Glomerular visceral epithelial cell (primary cell): ENCODE measurements at regions not wholly inside any gene's neighbourhood (a gene's known extent, or its start where the extent isn't known, plus 50 kb on each side); places are given as distances from the start of the nearest gene placed in this dataset.
"Not testable (repeated sequence)": the region's sequence is repeated elsewhere in the genome, so short reads cannot be mapped to it uniquely, and the experiment has no call there.

Source experiments
- DNase-seq: peaks from one replicate; pipeline ENCODE4 v3.0.0-alpha.2; 2016; ENCODE audit errors: extremely low spot score

DNA sequence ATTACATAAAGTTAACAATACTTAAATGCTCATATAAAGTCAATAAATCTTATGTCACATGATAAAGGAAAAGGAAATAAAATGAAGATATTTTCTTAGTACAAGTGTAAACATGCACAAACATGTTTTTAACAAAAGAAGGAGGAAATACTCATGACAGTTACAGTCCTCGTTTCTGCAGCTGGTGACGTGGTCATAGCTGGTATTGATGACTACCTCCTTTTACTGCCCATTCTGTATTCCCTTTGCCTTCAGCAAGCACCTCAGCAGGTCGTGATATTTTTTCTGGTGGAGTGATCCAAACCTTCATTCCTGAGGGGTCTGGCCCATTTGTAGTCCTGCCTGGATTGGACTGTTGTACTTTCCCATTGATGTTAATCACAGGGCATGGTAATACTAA is 797.5 kb upstream of the PCDH10 start:
- DNase-seq = not testable (repeated sequence)

DNA sequence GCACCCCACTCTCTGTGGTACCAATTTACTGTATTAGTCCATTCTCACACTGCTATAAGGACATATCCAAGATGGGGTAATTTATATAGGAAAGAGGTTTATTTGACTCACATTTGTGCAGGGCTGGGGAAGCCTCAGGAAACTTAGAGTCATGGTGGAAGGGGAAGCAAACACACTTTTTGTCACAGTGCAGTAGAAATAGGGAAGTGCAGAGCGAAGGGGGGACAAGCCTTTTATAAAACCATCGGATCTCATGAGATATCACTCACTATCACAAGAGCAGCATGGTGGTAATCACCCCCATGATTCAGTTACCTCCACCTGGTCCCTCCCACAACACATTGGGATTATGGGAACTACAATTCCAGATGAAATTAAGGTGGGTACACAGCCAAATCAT is 766.9 kb upstream of the PCDH10 start:
- DNase-seq = no peak

DNA sequence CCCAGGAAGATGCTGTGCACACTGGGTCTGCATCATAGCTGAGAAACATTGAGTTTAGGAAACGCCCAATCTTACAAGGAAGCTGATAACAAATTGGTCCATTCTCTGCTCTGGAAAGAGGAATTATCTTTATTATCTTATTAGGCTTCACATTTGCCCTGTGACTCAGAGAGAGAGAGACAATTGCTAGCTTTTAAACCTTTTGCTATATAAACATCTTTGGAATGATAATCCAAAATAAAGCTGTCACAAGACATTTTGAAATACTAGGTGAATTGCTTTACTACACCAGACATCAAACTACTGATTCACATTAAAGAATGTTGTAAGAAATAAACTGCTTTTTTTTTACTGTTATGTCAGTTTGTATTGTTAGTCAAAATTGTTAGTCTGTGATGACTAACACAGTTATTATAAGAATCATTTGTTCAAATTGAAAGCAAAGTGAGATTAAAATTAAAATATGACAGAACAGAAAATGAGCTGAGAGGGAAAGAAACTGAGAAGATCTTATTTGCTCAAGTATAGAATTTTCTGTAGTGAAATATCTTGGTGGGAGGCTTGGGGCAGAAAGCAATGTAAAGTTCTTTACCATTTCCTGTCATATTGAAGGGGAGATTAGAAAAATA is 765.4 kb upstream of the PCDH10 start:
- no peak for DNase-seq

DNA sequence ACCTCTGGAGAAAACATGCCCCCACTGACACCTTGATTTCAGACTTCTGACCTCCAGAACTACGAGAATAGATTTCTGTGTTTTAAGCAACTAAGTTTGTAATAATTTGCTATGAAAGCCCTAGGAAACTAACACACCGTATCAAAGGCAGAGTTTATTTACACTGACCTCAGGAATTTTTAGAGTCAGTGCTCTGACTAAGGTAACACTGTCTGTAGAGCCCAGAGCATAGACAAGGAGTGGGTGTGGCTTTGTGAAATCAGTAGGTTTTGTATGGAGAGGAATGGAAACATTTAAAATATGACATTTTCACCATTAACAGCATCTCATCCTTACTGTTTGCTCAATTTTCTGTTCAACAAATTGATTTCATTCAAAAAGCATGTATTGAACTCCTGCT is 764.4 kb upstream of the PCDH10 start:
- DNase-seq = no peak

DNA sequence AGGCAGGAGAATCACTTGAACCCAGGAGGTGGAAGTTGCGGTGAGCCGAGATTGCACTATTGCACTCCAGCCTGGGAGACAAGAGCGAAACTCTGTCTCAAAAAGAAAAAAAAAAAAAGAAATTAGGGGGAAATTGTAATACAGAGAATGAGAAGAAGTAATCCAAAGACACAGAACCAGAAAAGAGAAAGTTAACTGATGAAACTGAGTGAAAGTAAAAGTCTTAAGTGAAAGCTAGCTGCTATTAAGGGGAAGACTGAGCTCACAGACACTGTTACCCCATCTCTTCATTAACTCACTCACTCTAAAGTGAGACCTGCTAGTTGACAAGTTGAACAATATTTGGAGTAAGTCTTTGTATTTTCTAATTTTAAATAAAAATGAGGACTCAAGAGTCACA is 763.0 kb upstream of the PCDH10 start:
- no peak for DNase-seq

DNA sequence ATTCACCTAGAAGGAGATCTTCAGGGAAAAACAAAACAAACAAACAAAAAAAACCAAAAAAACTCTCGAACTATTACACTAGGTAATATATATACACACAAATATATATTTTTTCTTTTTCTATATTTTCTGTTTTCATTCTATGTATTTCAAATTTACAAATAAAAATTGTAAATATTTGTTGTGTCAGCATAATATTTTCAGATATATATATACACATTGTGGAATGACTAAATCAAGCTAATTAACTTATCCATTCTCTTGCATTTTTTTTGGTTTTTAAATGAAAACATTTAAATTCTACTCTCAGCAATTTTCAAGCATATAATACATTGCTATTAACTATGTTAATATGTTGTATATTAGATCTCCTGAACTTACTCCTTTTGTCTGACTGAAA is 762.0 kb upstream of the PCDH10 start:
- DNase-seq = no peak

DNA sequence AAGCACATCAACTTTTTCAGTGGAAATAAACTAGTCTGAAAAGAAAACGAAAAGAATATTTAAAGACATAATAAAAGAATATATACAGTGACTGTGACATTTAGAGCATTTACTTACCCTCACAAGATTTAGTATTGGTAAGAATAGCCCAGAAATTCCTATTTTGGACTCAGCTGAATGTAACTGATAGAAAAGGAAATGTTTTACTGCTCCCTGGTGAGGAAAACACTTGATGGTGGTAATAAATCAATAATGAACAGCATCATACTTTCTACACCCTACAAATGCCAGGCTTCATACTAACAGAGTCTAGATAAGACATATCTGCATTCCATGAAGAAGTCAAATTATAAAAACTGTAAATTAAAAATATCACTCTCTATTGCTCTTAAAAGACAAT is 753.5 kb upstream of the PCDH10 start:
- DNase-seq = no peak

DNA sequence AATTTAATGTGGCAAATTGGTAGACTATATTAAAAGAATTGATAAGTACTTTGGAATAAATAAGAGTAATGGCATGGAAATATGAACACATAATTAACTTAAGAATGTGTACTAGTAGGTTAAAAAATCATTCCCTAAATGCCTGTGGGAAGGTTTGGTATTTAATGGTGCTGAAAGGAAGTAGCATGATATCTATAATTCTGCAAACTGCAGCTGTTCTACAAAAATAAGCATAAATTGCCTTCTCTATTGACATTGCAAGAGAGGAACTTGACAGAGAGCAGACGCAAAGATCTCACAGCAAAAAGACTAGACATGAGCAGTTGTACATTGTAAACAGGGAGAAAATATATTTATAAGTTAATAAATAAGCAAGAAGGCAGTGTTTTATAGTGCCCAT is 752.5 kb upstream of the PCDH10 start:
- DNase-seq = no peak

DNA sequence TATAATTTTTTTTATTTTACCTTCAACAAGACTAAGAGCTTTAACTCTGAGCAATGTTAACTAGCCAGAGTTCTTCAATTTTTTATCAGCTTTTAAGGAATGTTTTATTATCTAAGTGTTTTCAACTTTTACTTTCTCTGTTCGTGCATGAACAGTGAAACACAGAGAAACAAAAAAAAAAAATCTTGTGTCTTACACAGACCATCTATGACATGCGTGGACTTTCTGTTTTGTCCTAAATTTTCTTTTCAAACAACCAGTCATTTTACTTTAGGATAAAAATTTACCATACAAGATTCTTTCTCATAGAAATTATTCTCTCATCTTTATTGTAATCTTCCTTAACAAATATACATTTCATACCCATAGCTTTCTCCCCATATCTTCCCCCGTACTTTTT is 731.9 kb upstream of the PCDH10 start:
- no peak for DNase-seq

DNA sequence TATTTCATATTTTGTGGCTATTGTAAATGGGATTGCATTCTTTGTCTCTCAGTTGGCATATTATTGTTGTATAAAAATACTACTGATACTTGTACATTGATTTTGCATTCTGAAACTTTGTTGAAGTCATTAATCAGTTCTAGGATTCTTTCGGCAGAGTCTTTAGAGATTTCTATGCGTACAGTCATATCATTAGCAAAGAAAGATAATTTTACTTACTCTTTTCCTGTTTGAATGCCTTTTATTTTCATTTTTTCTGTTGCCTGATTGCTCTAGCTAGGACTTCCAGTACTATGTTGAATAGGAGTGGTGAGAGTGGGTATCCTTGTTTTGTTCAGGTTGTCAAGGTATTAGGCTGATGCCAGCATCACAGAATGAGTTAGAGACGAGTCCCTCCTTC is 722.0 kb upstream of the PCDH10 start:
- DNase-seq = no peak

DNA sequence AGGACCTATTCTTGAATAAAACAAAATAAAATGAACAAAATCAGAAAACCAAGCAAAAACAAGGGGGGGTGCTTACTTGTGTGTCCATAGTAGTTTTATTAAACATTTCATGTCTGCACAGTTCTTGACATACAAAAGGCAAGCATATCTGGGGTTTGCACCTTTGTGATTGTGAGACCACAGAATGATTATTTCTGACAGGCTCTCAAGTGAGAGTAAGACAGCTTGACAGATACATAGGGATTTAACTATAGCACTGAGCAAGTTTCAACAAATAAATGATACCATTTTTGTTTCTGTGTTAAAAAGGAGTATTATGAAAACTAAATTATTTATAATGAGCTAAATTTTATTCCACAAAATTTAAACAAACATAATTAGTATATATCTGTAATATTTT is 712.0 kb upstream of the PCDH10 start:
- no peak for DNase-seq

DNA sequence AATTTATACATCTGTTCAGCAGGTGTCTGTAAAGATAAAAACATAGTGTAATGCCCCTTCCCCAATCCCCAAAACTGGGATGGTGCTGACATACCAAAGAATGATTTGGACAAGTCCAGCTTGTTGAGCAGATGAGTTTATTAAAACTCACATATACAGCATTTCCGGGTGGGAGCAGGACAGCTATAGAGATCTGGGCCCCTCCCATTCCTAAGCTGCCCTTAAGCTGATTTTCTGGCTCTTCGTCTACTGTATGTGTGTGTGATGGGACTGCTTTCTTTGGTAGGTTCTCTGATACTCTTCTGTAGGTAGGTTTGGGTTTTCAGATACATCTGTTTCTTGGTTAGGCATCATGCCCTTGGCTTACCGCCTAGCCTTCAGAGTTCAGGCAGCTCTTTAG is 703.7 kb upstream of the PCDH10 start:
- no peak for DNase-seq

DNA sequence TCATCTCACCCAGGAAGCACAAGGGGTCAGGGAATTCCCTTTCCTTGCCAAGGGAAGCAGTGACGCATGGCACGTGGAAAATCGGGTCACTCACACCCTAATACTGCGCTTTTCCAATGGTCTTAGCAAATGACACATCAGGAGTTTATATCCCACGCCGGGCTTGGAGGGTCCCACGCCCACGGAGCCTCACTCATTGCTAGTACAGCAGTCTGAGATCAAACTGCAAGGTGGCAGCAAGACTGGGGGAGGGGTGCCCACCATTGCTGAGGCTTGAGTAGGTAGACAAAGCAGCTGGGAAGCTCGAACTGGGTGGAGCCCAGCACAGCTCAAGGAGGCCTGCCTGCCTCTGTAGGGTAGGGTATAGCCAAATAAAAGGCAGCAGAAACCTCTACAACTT is 691.1 kb upstream of the PCDH10 start:
- DNase-seq = not testable (repeated sequence)

DNA sequence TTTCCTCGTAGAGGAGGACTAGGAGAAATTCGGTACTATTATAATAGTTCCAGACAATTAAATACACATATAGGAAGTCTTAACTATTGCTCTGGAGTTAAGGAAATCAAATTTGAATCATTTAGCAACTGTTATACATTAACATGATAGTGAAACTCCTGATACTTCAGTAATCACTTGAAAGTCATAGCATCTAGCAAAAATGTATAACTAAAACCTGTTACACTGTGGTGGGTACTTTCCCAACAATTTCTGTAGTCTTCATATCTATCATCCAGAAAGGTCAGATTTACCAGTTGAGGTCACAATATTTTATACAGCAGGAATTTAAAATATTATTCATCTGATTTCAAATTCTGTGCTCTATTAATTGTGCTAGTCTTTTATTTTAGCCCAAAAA is 669.6 kb upstream of the PCDH10 start:
- no peak for DNase-seq

DNA sequence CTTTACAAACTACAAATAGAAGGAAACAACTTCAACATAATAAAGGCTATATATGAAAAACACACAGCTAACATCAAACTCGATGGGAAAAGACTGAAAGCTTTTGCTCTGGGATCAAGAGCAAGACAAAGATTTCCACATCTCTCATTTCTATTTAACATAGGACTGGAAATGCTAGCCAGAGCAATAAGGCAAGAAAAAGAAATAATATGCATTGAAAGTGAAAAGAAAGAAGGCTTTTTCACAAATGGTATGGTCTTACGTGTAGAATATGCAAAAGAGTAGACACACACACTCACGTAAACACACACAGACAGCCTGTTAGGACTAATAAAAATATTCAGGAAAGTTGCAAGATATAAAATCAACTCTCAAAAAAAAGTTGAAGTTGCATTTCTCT is 660.5 kb upstream of the PCDH10 start:
- DNase-seq = no peak

DNA sequence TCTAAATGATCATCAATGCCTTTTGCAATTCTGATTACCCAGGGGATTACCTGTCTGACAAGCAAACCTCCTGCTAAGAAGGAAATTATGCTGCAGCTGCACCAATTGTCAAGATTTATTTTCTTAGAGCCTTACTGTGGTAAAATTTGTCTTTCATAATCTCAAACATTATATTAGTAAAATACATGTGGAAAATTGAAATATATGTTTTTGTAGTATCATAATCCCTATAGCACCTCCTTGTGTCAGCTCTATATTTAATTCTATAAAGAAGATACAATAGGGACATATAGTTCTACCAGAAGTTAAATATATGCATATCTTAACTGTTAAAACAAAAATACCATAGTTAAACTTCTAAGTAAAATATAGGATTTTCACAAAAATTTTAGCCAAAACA is 655.6 kb upstream of the PCDH10 start:
- no peak for DNase-seq

DNA sequence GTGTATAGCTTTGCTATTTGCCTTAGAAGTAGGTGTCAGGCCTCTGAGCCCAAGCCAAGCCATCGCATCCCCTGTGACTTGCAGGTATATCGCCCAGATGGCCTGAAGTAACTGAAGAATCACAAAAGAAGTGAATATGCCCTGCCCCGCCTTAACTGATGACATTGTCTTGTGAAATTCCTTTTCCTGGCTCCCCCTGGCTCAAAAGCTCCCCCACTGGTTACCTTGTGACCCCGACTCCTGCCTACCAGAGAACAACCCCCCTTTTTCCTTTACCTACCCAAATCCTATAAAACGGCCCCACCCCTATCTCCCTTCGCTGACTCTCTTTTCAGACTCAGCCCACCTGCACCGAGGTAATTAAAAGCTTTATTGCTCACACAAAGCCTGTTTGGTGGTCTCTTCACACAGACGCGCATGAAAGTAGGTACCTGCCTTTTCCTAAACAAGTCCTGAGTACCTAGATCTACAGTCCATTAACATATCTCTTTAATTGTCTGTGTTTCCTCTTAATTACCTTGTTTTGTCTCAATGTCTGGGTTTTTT is 653.8 kb upstream of the PCDH10 start:
- DNase-seq = not testable (repeated sequence)

DNA sequence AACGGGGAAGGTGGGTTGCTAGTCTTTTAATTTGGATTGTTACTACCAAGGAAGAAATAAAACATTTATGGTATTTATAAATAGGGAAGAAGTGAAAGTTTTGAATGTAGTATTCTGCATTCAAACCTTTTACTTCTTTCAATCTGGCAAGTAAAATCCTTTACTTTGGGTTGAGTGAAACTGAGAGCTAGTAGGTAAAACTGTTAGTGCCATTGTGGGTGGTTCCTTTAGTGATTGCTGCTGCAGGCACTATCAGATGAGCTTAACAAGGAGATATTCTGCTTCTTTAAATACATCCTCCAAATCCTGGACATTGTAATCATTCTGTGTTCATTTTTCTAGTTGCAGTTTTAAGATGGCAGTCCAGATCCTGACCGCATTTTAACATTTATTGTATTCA is 650.9 kb upstream of the PCDH10 start:
- DNase-seq = no peak

DNA sequence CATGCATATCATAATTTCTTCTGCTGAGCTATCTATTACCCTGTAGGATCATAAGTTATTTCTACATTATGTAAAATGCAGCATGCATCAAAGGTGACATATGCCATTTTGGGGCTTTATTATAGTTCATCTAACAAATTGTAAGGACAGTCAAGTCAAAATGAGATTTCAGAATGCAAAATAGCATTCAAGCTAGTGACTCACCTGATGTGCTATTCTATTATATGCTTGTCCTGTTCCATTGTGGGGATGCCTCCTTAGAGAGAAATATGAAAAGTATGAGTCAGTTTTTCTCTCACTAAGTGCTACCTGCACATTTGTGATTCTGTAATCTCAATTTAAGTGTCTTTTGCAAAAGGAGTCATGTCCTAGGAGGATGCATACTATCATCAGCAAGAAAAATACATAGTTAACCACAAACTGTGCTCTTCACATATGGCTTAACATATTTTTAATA is 647.0 kb upstream of the PCDH10 start:
- DNase-seq = no peak

DNA sequence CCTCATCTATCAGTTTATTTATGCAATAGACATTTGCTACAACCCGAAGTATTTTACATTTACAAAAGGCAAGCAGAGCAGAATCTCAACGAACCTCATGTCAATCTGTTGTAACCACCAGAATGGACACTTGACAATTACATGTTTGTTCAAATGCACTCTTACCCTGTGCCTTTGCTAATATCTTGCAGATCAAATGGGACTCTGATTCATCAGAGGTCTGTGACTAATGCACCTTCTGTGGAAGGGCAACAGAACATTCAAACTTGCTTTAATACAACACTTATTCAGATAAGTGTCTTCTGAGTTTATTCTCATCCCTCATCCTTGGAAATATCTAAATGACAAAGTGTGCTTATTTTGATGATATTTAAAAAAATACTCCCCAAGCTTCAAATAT is 644.7 kb upstream of the PCDH10 start:
- peak; percentile 11 for DNase-seq

DNA sequence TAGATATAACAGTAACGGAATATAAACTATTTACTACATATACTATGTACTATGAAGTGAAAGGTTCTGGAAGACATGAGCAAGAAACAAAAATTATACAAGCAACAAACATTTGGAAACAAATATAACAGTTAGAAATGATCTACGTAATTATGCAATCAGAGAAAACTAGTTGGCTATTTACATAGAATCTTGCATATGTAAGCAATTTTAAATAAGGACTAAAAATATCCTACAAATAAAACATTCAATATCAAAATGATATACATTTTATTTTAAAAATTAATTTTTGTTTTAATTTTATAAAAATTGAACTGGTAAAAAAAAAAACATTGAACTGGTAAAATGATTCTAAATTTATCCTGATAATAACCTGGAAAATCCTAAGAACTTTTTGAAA is 642.5 kb upstream of the PCDH10 start:
- no peak for DNase-seq

DNA sequence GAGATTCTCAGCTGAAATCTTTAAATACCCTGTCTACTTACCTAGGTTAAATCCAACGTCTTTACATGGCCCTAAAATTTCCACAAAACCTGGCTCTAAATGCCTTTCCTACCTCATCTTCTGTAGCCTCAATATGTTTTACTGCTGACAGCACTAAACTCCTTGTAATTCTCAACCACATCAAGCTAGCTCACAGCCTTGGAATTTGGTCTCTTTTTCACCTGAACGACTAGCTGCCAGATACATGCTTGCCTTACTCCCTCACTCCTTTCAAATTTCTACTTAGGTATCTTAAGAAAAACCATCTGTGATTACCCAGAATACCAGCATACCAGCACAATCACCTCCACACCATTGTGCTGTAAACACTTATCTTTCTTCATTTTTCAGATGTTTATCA is 635.6 kb upstream of the PCDH10 start:
- peak; percentile 19 for DNase-seq

DNA sequence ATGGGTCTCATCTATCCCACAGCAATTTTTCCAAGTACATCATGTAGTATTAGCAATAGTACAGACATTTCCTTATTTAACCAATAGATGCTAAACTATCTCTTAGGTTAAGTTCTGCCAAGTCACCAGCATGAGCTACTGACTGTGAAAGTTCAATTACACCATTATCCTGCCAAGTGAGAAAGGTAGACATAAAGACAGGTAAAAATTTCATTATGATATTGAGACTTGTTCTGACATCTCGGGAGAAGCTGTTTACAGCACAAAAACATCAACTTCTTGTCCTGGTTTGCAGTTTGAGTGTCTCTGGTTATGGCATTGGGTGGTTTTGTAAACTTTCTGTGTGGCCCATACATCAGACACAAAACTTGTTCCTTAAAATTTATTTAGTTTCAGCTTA is 622.4 kb upstream of the PCDH10 start:
- DNase-seq = no peak

DNA sequence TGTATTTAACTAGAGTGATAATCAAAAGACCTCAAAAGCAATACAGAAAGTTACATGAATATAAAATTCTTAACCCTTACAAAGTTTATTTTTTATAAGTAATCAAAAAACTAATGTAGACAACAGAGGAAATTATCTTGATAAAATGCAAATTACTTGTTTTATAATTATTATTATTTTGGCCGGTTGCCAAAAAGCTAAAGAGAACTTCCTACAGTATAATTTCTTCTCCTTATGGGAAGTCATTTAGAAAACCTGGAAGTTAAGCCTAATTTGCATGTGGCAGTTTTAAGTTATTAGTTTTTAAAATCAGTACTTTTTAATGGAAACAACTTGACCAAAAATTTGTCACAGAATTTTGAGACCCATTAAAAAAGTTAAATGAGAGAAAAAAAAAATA is 621.3 kb upstream of the PCDH10 start:
- no peak for DNase-seq
